ENCODE measurements at regions not wholly inside any gene's neighbourhood (a gene's known extent, or its start where the extent isn't known, plus 50 kb on each side); places are given as distances from the start of the nearest gene placed in this dataset.

DNA sequence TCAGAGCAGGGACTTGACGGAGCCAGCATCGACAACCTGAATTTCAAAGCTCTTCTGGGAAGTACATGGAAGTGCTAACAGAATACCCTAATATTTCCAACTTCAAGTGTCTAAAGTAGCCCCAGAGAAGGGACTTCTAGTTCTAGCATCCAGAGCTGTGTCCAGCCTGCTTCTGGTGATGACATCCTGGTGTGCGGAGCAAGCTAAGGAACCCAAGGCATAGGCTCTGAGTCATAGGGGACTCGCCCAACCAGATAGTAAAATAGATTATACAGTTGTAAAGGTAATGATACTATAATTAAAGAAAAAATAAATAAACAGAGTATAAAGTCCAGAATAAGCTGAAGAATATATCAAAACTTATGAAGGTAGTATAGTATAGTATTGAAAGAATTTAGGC lies 108.1 kb upstream of the SERPINE2 start:
- Histone ChIP-seq H3K4me3 (no peak overlapping the region), H3K36me3 (no peaks in the 10 kb centered on the region), H3K27ac (peak overlapping the region; percentile 67 to 82 (median 72)), H3K27me3 (no peaks in the 10 kb centered on the region), H3K9me3 (no peaks in the 10 kb centered on the region), H3K4me1 (peaks cover 0 to 26% (median 13%) of the 10 kb centered on the region in 4 donors)
- in situ Hi-C loops (cut with MboI; ENCODE audit: low pct_ligation_motif_present in 1 of 4, low pct_unique_long_range_greater_than_20kb in 1 of 4, low sequenced_read_pairs in 3 of 4) = no loop called here
- DNase-seq = peak; percentile 74
- 50 to 71% methylated on average over 2 to 4 of the region's 4 CpGs for WGBS, 2 donors (ENCODE audit: low coverage in 1 of 2)
- TF ChIP-seq POLR2A (IDR thresholded peaks at IDR 0.05) = peak; percentile 56
- TF ChIP-seq EP300 (IDR thresholded peaks at IDR 0.05; ENCODE audit: low read depth) = no peak
- TF ChIP-seq, protein P1, sequence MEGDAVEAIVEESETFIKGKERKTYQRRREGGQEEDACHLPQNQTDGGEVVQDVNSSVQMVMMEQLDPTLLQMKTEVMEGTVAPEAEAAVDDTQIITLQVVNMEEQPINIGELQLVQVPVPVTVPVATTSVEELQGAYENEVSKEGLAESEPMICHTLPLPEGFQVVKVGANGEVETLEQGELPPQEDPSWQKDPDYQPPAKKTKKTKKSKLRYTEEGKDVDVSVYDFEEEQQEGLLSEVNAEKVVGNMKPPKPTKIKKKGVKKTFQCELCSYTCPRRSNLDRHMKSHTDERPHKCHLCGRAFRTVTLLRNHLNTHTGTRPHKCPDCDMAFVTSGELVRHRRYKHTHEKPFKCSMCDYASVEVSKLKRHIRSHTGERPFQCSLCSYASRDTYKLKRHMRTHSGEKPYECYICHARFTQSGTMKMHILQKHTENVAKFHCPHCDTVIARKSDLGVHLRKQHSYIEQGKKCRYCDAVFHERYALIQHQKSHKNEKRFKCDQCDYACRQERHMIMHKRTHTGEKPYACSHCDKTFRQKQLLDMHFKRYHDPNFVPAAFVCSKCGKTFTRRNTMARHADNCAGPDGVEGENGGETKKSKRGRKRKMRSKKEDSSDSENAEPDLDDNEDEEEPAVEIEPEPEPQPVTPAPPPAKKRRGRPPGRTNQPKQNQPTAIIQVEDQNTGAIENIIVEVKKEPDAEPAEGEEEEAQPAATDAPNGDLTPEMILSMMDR (IDR thresholded peaks at IDR 0.05) = no peak
- TF ChIP-seq POLR2AphosphoS5 (IDR thresholded peaks at IDR 0.05) = peak in 2 of 3 donors; percentile 67 to 80
- intact Hi-C loops (cut with DNase I; ENCODE audit: low total_unique reads) = no loop called here

- peaks cover 0 to 26% (median 13%) of the 10 kb centered on the region in 4 donors for H3K4me1 ChIP-seq
- WGBS, 2 donors (ENCODE audit: low coverage in 1 of 2) = 69 to 76% methylated on average over 5 to 6 of the region's 6 CpGs
Measured at GRCh38 chr2:224146356-224147160, 107.5 kb upstream of the SERPINE2 start.

DNA sequence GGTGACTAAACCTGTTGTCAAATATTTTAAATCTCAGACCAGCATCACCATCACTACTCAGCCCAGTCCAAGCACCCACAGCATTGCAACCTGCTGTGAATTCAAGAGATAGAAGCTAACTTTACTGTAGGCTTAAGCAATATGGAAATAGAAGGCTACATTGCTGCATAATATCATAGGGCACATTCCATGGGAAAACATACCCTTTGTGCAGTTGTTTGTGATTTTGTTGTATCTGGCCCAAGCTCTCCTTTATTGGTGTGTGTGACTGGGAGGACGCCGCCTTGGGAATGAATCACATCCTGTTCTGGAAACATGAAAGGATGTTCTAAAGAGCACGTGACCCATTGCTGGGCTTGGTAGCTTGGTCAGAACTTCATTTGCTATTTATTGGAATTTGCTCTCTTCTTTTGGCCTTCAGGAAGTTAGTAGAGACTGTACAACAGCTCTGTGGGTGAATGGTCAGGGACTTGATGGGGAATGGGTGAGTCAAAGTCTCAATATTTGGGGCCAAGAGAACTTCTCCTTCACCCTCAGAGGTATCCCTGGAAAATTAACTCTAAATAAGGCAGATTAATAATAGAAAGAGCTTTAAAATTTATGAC lies 106.8 kb upstream of the SERPINE2 start:
- peak overlapping the region; percentile 67 to 76 (median 72) for H3K27ac ChIP-seq
- H3K27me3 ChIP-seq = no peaks in the 10 kb centered on the region
- H3K9me3 ChIP-seq = no peaks in the 10 kb centered on the region
- intact Hi-C loops (cut with DNase I; ENCODE audit: low total_unique reads) = no loop called here
- TF ChIP-seq POLR2A (IDR thresholded peaks at IDR 0.05) (no peak), POLR2AphosphoS5 (IDR thresholded peaks at IDR 0.05) (peak in 2 of 3 donors; percentile 35 to 53), EP300 (IDR thresholded peaks at IDR 0.05; ENCODE audit: low read depth) (no peak)
- TF ChIP-seq, protein P1 (IDR thresholded peaks at IDR 0.05) = no peak
- H3K4me1 ChIP-seq = peaks cover 0 to 26% (median 13%) of the 10 kb centered on the region in 4 donors
- H3K36me3 ChIP-seq = no peaks in the 10 kb centered on the region
- H3K4me3 ChIP-seq = no peak overlapping the region
- WGBS, 2 donors (ENCODE audit: low coverage in 1 of 2) = 39% methylated on average over 3 of the region's 3 CpGs; no CpG with 5 or more reads in 1 of the 2 donors
- in situ Hi-C loops (cut with MboI; ENCODE audit: low pct_ligation_motif_present in 1 of 4, low pct_unique_long_range_greater_than_20kb in 1 of 4, low sequenced_read_pairs in 3 of 4) = no loop called here
- peak; percentile 58 for DNase-seq

More at GRCh38 chr2:224146356-224147160, 107.5 kb upstream of the SERPINE2 start:
- peak; percentile 23 for DNase-seq
- no peak for TF ChIP-seq EP300 (IDR thresholded peaks at IDR 0.05; ENCODE audit: low read depth)
- TF ChIP-seq POLR2A (IDR thresholded peaks at IDR 0.05) = no peak
- TF ChIP-seq POLR2AphosphoS5 (IDR thresholded peaks at IDR 0.05) = no peak
- TF ChIP-seq, protein P1 (IDR thresholded peaks at IDR 0.05) = no peak
- in situ Hi-C loops (cut with MboI; ENCODE audit: low pct_ligation_motif_present in 1 of 4, low pct_unique_long_range_greater_than_20kb in 1 of 4, low sequenced_read_pairs in 3 of 4) (no loop called here), intact Hi-C loops (cut with DNase I; ENCODE audit: low total_unique reads) (no loop called here)
- H3K27ac ChIP-seq = peak overlapping the region; percentile 67 to 76 (median 72)
- no peak overlapping the region for H3K4me3 ChIP-seq
- H3K36me3 ChIP-seq = no peaks in the 10 kb centered on the region
- H3K27me3 ChIP-seq = no peaks in the 10 kb centered on the region
- no peaks in the 10 kb centered on the region for H3K9me3 ChIP-seq

DNA sequence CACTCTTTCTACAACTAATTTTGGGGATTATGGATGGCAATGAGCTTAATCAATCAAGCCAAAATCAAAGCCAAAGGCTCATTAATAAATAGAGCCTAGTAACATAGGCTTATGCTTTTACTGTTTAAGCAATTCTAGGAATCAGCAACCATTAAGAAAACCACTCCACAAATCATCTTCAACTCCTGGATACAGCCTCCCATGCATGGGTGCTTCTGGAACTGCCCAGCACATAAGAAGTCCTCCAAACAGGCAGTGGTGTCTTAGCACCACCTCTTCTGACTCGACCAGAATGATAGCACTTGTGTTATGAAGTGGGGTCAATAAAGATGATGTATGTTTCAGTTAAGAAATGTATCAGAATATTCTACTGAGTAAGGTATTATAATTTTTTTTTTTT lies 104.4 kb upstream of the SERPINE2 start:
- no peak overlapping the region for H3K27ac ChIP-seq
- no peak for DNase-seq
- 39% methylated on average over 1 of the region's 1 CpG; no CpG with 5 or more reads in 1 of the 2 donors for WGBS, 2 donors (ENCODE audit: low coverage in 1 of 2)
- H3K4me3 ChIP-seq = no peak overlapping the region
- H3K36me3 ChIP-seq = no peaks in the 10 kb centered on the region
- H3K27me3 ChIP-seq = no peaks in the 10 kb centered on the region
- in situ Hi-C loops (cut with MboI; ENCODE audit: low pct_ligation_motif_present in 1 of 4, low pct_unique_long_range_greater_than_20kb in 1 of 4, low sequenced_read_pairs in 3 of 4) = no loop called here
- no peaks in the 10 kb centered on the region for H3K9me3 ChIP-seq
- peaks cover 0 to 26% (median 13%) of the 10 kb centered on the region in 4 donors for H3K4me1 ChIP-seq
- no peak for TF ChIP-seq EP300 (IDR thresholded peaks at IDR 0.05; ENCODE audit: low read depth)
- TF ChIP-seq, protein P1 (IDR thresholded peaks at IDR 0.05) = no peak
- no peak for TF ChIP-seq POLR2A (IDR thresholded peaks at IDR 0.05)
- no peak for TF ChIP-seq POLR2AphosphoS5 (IDR thresholded peaks at IDR 0.05)
- intact Hi-C loops (cut with DNase I; ENCODE audit: low total_unique reads) = no loop called here

Measured in transverse colon (tissue), 4 donors.